ENCODE measurements at regions not wholly inside any gene's neighbourhood (a gene's known extent, or its start where the extent isn't known, plus 50 kb on each side); places are given as distances from the start of the nearest gene placed in this dataset.

DNA sequence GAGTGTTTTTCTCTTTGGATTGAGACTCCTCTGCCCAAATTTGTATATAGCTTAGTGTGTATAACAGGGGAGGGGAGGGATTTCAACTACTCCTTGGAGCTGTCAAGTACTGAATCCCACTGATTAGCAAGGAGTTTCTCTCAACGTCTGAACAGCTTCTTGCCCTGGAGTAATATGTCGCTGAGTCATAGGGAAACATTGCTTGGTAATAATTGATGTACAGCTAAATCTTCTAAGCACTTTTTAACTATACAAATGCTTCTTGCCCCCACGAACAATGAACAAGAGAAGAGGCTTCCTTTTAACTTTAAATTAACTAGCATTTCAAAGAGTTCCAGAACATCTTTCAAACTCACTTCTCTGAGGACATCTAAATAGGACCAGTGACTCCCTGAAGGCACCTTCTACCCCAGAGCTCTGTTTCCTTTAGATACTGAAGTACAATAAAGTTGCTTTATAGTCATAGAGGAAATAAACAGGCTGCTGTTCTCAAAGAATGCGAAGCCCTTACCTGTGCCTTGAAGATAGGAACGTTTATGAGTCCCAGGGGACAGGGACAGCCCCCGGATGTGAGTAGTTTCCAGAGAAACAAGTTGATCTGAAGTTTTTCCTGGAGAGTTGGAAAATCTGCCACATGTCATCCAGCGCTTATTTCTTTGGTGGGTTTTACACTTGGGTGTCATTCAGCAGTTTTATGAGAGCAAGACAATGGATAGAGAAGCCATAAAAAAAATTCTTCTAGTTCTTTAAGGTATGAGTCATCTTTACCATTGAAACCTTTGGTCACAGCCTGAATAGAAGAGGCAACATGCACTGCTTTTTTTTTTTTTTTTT is 462.5 kb upstream of the BTBD3 start:
- TF ChIP-seq CTCF (IDR thresholded peaks at IDR 0.05; ENCODE audit: low read length) (no peak), EZH2 (optimal IDR thresholded peaks at IDR 0.05; ENCODE audit: low read depth, low read length) (no peak), EZH2phosphoT487 (IDR thresholded peaks at IDR 0.05; ENCODE audit: low read length) (no peak)
